A549 (cell line): ENCODE measurements at regions not wholly inside any gene's neighbourhood (a gene's known extent, or its start where the extent isn't known, plus 50 kb on each side); places are given as distances from the start of the nearest gene placed in this dataset.

Experiments used
- ATAC-seq, 2 experiments: fragments of 200-7000 bp in 1 of 2; fragments of >200 bp in 1 of 2; cut with Nextera tagmentation in 1 of 2; cut with Tn5 transposase in 1 of 2; 3 replicates each; pipeline versions ENCODE4 v1.8.0 to v1.9.1; 2018 to 2020; ENCODE audit warnings: mild to moderate bottlenecking in 1 of 2, moderate library complexity in 1 of 2
- CTCF ChIA-PET: fragments of 300-600 bp; sonication (Branson Sonifier 250); formaldehyde crosslinking; extraction: SDS; loops from one replicate; lab custom pipeline; 2021; ENCODE audit warnings: antibody characterized with exemption, inconsistent platforms; lab: Yijun Ruan, JAX
- POLR2A ChIA-PET: fragments of 350-600 bp; formaldehyde crosslinking; extraction: SDS; loops from one replicate; lab custom pipeline; 2021; ENCODE audit warnings: antibody characterized with exemption, inconsistent platforms; lab: Yijun Ruan, JAX
- DNase-seq, 2 experiments: peaks; one replicate each; pipeline versions ENCODE4 v3.0.0 to v3.0.0-alpha.2; 2011 to 2016; ENCODE audit warnings: low read depth in 1 of 2, low spot score in 1 of 2
- FAIRE-seq: peaks from 2 replicates; lab custom pipeline; 2011; peaks lifted over from hg19 to GRCh38; lab: Jason Lieb, UNC
- H3K27ac ChIP-seq, 2 experiments: fragments of >200 bp; sonication (Bioruptor Twin); formaldehyde crosslinking; 3 replicates each; pipeline ENCODE4 v1.5.1; 2016 to 2017
- H3K4me1 ChIP-seq: fragments of >200 bp; sonication (Bioruptor Twin); formaldehyde crosslinking; 3 replicates; pipeline ENCODE4 v1.6.1; 2016
- H3K4me2 ChIP-seq: fragments of >200 bp; sonication (Bioruptor Twin); formaldehyde crosslinking; 3 replicates; pipeline ENCODE4 v1.6.1; 2016
- H3K4me3 ChIP-seq: fragments of >200 bp; sonication (Bioruptor Twin); formaldehyde crosslinking; 3 replicates; pipeline ENCODE4 v1.5.1; 2016
- H3K9me3 ChIP-seq: fragments of >200 bp; sonication (Bioruptor Twin); formaldehyde crosslinking; 3 replicates; pipeline ENCODE4 v1.6.1; 2016
- BHLHE40 ChIP-seq: IDR thresholded peaks from 2 replicates; pipeline ENCODE4 v1.6.1; 2012; ENCODE audit warnings: low read depth, low read length, inconsistent platforms
- CTCF ChIP-seq: fragments of >200 bp; sonication (Bioruptor Twin); formaldehyde crosslinking; IDR thresholded peaks from 3 replicates; pipeline ENCODE4 v1.5.1; 2016
- E2F6 ChIP-seq: IDR thresholded peaks from 2 replicates; pipeline ENCODE4 v1.6.1; 2012; ENCODE audit warnings: low read depth, borderline replicate concordance
- EHF ChIP-seq: fragments of 250-450 bp; sonication (Bioruptor Pico); IDR thresholded peaks from 2 replicates; pipeline ENCODE4 v1.5.0; 2020; ENCODE audit warnings: mild to moderate bottlenecking
- EHMT2 ChIP-seq: fragments of 200-600 bp; sonication (generic); IDR thresholded peaks from 2 replicates; pipeline ENCODE4 v1.6.1; 2016; ENCODE audit warnings: antibody characterized with exemption, low read depth, mild to moderate bottlenecking, moderate library complexity
- ELK1 ChIP-seq: fragments of 150-350 bp; IDR thresholded peaks from 2 replicates; pipeline ENCODE4 v1.6.1; 2014; ENCODE audit warnings: low read depth, mild to moderate bottlenecking, low read length
- ESRRA ChIP-seq: fragments of 150-350 bp; IDR thresholded peaks from 2 replicates; pipeline ENCODE4 v1.6.1; 2014; ENCODE audit warnings: mild to moderate bottlenecking, low read length, borderline replicate concordance
- FOSB ChIP-seq: fragments of 250-450 bp; sonication (Bioruptor Pico); IDR thresholded peaks from 2 replicates; pipeline ENCODE4 v1.5.0; 2020; ENCODE audit warnings: mild to moderate bottlenecking, moderate library complexity
- FOSL2 ChIP-seq, 2 experiments: fragments of 450-650 bp in 1 of 2; fragments of >200 bp in 1 of 2; sonication (Bioruptor Twin) in 1 of 2; formaldehyde crosslinking; IDR thresholded peaks; 2 replicates each; pipeline versions ENCODE4 v1.5.0 to v1.6.1; 2016 to 2020; ENCODE audit warnings: mild to moderate bottlenecking in 1 of 2, moderate library complexity in 1 of 2
- GATA3 ChIP-seq: IDR thresholded peaks from 2 replicates; pipeline ENCODE4 v1.6.1; 2012; ENCODE audit warnings: borderline replicate concordance
- HEYL ChIP-seq: fragments of 250-450 bp; sonication (Bioruptor Pico); IDR thresholded peaks from 2 replicates; pipeline ENCODE4 v1.8.0; 2021; ENCODE audit warnings: mild to moderate bottlenecking, moderate library complexity
- HOXA7 ChIP-seq: fragments of 250-450 bp; sonication (Bioruptor Pico); IDR thresholded peaks from 2 replicates; pipeline ENCODE4 v1.5.0; 2020; ENCODE audit warnings: mild to moderate bottlenecking, moderate library complexity
- HOXB13 ChIP-seq: fragments of 250-450 bp; sonication (Bioruptor Pico); IDR thresholded peaks from 2 replicates; pipeline ENCODE4 v1.5.0; 2020; ENCODE audit warnings: low read depth, mild to moderate bottlenecking, moderate library complexity
- JUN ChIP-seq, 2 experiments: fragments of >200 bp; sonication (Bioruptor Twin); formaldehyde crosslinking; IDR thresholded peaks; 2 replicates in 1 of 2; 3 replicates in 1 of 2; pipeline ENCODE4 v1.6.1; 2016 to 2017
- JUNB ChIP-seq: fragments of >200 bp; sonication (Bioruptor Twin); formaldehyde crosslinking; IDR thresholded peaks from 2 replicates; pipeline ENCODE4 v1.6.1; 2016
- KDM1A ChIP-seq: fragments of 200-600 bp; sonication (generic); IDR thresholded peaks from 2 replicates; pipeline ENCODE4 v1.6.1; 2016; ENCODE audit warnings: low read depth, mild to moderate bottlenecking
- KDM5A ChIP-seq: fragments of 200-600 bp; sonication (generic); IDR thresholded peaks from 2 replicates; pipeline ENCODE4 v1.6.1; 2016; ENCODE audit warnings: antibody characterized with exemption, mild to moderate bottlenecking
- MAX ChIP-seq: IDR thresholded peaks from 2 replicates; pipeline ENCODE4 v1.6.1; 2012
- MAZ ChIP-seq: fragments of 150-350 bp; IDR thresholded peaks from 2 replicates; pipeline ENCODE4 v1.6.1; 2014; ENCODE audit warnings: antibody characterized with exemption, low read depth, low read length, borderline replicate concordance
- MYC ChIP-seq: IDR thresholded peaks from 2 replicates; pipeline ENCODE4 v1.6.1; 2012; ENCODE audit warnings: mild to moderate bottlenecking, inconsistent platforms, low read length, improper control_type of control experiment, borderline replicate concordance
- NFE2L2 ChIP-seq: fragments of 150-350 bp; conservative IDR thresholded peaks from 2 replicates; pipeline ENCODE4 v1.6.1; 2014; ENCODE audit warnings: low read length
- NR3C1 ChIP-seq: fragments of >200 bp; sonication (Bioruptor Twin); formaldehyde crosslinking; IDR thresholded peaks from 3 replicates; pipeline ENCODE4 v1.6.1; 2017
- PHF8 ChIP-seq: fragments of 200-600 bp; sonication (generic); IDR thresholded peaks from 2 replicates; pipeline ENCODE4 v1.6.1; 2016; ENCODE audit warnings: low read depth, mild to moderate bottlenecking, antibody characterized with exemption, moderate library complexity, borderline replicate concordance
- POLR2A ChIP-seq: IDR thresholded peaks from 2 replicates; pipeline ENCODE4 v1.6.1; 2012; ENCODE audit warnings: mild to moderate bottlenecking, low read length
- POLR2AphosphoS2 ChIP-seq: conservative IDR thresholded peaks from 2 replicates; pipeline ENCODE4 v1.6.1; 2012; ENCODE audit warnings: low read length, improper control_type of control experiment, inconsistent platforms
- RAD21 ChIP-seq, 2 experiments: fragments of >200 bp in 1 of 2; sonication (Bioruptor Twin) in 1 of 2; formaldehyde crosslinking in 1 of 2; IDR thresholded peaks in 1 of 2; conservative IDR thresholded peaks in 1 of 2; 2 replicates in 1 of 2; 3 replicates in 1 of 2; pipeline ENCODE4 v1.6.1; 2012 to 2018; ENCODE audit warnings: inconsistent platforms in 1 of 2
- RARB ChIP-seq: fragments of 250-450 bp; sonication (Bioruptor Pico); IDR thresholded peaks from 2 replicates; pipeline ENCODE4 v1.8.0; 2021; ENCODE audit warnings: mild to moderate bottlenecking, moderate library complexity
- RFX5 ChIP-seq: fragments of 450-650 bp; IDR thresholded peaks from 2 replicates; pipeline ENCODE4 v1.7.1; 2014; ENCODE audit warnings: antibody characterized with exemption, mild to moderate bottlenecking, moderate library complexity
- RNF2 ChIP-seq: fragments of 200-600 bp; sonication (generic); IDR thresholded peaks from 2 replicates; pipeline ENCODE4 v1.6.1; 2016; ENCODE audit warnings: low read depth, mild to moderate bottlenecking, antibody characterized with exemption, moderate library complexity, borderline replicate concordance
- TP53 ChIP-seq: fragments of 250-450 bp; sonication (Bioruptor Pico); IDR thresholded peaks from 2 replicates; pipeline ENCODE4 v1.5.0; 2021; ENCODE audit warnings: mild to moderate bottlenecking, moderate library complexity
- USF2 ChIP-seq: fragments of 450-650 bp; IDR thresholded peaks from 2 replicates; pipeline ENCODE4 v1.6.1; 2014; ENCODE audit warnings: antibody characterized with exemption
- ZC3H11A ChIP-seq: fragments of 450-650 bp; IDR thresholded peaks from 2 replicates; pipeline ENCODE4 v1.6.1; 2014; ENCODE audit warnings: antibody characterized with exemption, mild to moderate bottlenecking
- ZFP36 ChIP-seq: fragments of 450-650 bp; IDR thresholded peaks from 2 replicates; pipeline ENCODE4 v1.6.1; 2014; ENCODE audit warnings: borderline replicate concordance; ENCODE audit not compliant: partially characterized antibody
- WGBS: methylation state at CpG from one replicate; pipeline ENCODE4 v1.1.6; 2017; ENCODE audit errors: missing lambda C conversion rate; 5-methylcytosine and 5-hydroxymethylcytosine counted together

- no peak overlapping the region for H3K4me2 ChIP-seq
- no CpG with 5 or more reads among the region's 6 CpGs for WGBS
- ChIA-PET CTCF (no interaction called here), POLR2A (no interaction called here)
- H3K4me1 ChIP-seq = no peaks in the 10 kb centered on the region
- no peaks in the 10 kb centered on the region for H3K9me3 ChIP-seq
- FAIRE-seq = no peak
- no peak for DNase-seq
- no peak overlapping the region for H3K4me3 ChIP-seq
- no peak for ATAC-seq
- no peak for TF ChIP-seq RNF2
- TF ChIP-seq GATA3 = no peak
- no peak for TF ChIP-seq FOSL2 (IDR thresholded peaks at IDR 0.05)
- no peak for TF ChIP-seq FOSL2 (CRISPR knock-in tag; IDR thresholded peaks at IDR 0.05)
- no peak for TF ChIP-seq EHF
- TF ChIP-seq ZFP36 = no peak
- no peak for TF ChIP-seq MAZ
- TF ChIP-seq POLR2A = no peak
- TF ChIP-seq RAD21 (conservative IDR thresholded peaks at IDR 0.05 in 1 of 2, IDR thresholded peaks at IDR 0.05 in 1 of 2) = no peak
- no peak for TF ChIP-seq MYC
- TF ChIP-seq EHMT2 = no peak
- no peak for TF ChIP-seq JUNB
- no peak for TF ChIP-seq TP53 (CRISPR knock-in tag)
- TF ChIP-seq POLR2AphosphoS2 = no peak
- TF ChIP-seq JUN (IDR thresholded peaks at IDR 0.05) = no peak
- no peak for TF ChIP-seq USF2
- TF ChIP-seq ELK1 = no peak
- TF ChIP-seq HOXA7 (CRISPR knock-in tag) = no peak
- no peak for TF ChIP-seq RFX5
- no peak for TF ChIP-seq HOXB13
- no peak overlapping the region for H3K27ac ChIP-seq
Measured at GRCh38 chr4:60033826-60034225, 1166.3 kb upstream of the ADGRL3 start.

- POLR2A ChIA-PET = no interaction called here
- no peaks in the 10 kb centered on the region for H3K4me1 ChIP-seq
- TF ChIP-seq E2F6 (no peak), NFE2L2 (no peak)
- TF ChIP-seq, all 56 proteins: peak for 0
- no peak overlapping the region for H3K27ac ChIP-seq
- ATAC-seq (no peak), FAIRE-seq (no peak), DNase-seq (no peak)
- 11% methylated on average over 4 of the region's 6 CpGs for WGBS
- no peak overlapping the region for H3K4me2 ChIP-seq
- CTCF ChIA-PET = no interaction called here
- no peak overlapping the region for H3K4me3 ChIP-seq
- no peaks in the 10 kb centered on the region for H3K9me3 ChIP-seq
Measured at GRCh38 chr4:60034361-60034760, 1165.8 kb upstream of the ADGRL3 start.

GRCh38 chr4:60039908-60040307 is 1160.2 kb upstream of the ADGRL3 start:
- no peak overlapping the region for H3K27ac ChIP-seq
- ATAC-seq = no peak
- 25% methylated on average over 2 of the region's 2 CpGs for WGBS
- H3K9me3 ChIP-seq = no peaks in the 10 kb centered on the region; the same call in 2 of the 3 replicates
- no peak for FAIRE-seq
- no peaks in the 10 kb centered on the region for H3K4me1 ChIP-seq
- TF ChIP-seq PHF8 = no peak
- no peak for TF ChIP-seq KDM1A
- no peak for TF ChIP-seq BHLHE40
- no peak for TF ChIP-seq NR3C1
- TF ChIP-seq POLR2A = no peak
- TF ChIP-seq ZC3H11A = no peak
- TF ChIP-seq CTCF = no peak
- TF ChIP-seq TP53 (CRISPR knock-in tag) = no peak
- TF ChIP-seq GATA3 = no peak
- no peak for TF ChIP-seq RFX5
- no peak for TF ChIP-seq HEYL (CRISPR knock-in tag)
- no peak for TF ChIP-seq MAX
- no peak for TF ChIP-seq ESRRA
- TF ChIP-seq KDM5A = no peak
- no peak for TF ChIP-seq RARB (CRISPR knock-in tag)
- no peak for TF ChIP-seq POLR2AphosphoS2
- TF ChIP-seq JUNB = no peak
- TF ChIP-seq FOSB = no peak
- DNase-seq = no peak
- H3K4me3 ChIP-seq = no peak overlapping the region
- ChIA-PET POLR2A (no interaction called here), CTCF (no interaction called here)
- H3K4me2 ChIP-seq = no peak overlapping the region
